CD4-positive, alpha-beta T cell treated with Interleukin-17A for 1 hour (primary cell): ENCODE measurements at regions not wholly inside any gene's neighbourhood (a gene's known extent, or its start where the extent isn't known, plus 50 kb on each side); places are given as distances from the start of the nearest gene placed in this dataset.
"Not testable (repeated sequence)": the region's sequence is repeated elsewhere in the genome, so short reads cannot be mapped to it uniquely, and the experiment has no call there.

Experiments
- DNase-seq: peaks from one replicate; pipeline ENCODE4 v3.0.0-alpha.2; 2020

DNA sequence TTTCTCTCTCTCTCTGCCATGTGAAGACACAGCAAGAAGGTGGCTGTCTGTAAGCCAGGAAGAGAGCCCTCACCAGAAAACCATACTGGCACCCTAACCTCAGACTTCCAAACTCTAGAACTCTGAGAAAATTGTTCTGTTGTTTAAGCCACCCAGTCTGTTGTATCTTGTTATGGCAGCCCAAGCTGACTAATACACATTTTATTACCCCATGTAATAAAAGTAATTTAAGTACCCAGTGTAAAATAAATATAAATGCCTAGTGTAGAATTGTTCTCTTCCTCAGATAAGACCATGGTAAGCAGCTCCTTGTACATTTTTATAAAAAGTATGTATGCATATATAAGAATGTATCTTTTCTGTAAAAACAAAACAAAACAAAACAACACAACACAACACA is 119.7 kb downstream of the DTL start:
- no peak for DNase-seq

DNA sequence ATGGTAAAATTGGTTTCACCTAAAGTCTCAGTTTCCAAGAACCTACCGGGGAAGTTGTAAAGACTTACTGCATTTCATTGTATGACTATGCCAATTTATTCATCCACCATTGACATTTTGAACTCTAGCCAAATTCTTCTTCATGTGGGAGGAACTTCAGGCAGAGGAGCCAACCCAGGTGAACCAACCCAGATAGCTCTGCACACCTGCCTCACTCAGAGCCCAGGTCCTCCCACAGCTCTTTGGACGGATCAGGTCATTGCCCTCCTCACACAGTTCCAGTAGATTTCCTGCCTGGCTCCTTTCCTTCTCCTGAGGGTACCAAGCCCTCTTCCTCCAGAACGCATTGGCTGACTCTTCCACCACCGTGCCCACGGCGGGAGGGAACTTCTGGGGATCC is 121.7 kb downstream of the DTL start:
- DNase-seq, result no peak

DNA sequence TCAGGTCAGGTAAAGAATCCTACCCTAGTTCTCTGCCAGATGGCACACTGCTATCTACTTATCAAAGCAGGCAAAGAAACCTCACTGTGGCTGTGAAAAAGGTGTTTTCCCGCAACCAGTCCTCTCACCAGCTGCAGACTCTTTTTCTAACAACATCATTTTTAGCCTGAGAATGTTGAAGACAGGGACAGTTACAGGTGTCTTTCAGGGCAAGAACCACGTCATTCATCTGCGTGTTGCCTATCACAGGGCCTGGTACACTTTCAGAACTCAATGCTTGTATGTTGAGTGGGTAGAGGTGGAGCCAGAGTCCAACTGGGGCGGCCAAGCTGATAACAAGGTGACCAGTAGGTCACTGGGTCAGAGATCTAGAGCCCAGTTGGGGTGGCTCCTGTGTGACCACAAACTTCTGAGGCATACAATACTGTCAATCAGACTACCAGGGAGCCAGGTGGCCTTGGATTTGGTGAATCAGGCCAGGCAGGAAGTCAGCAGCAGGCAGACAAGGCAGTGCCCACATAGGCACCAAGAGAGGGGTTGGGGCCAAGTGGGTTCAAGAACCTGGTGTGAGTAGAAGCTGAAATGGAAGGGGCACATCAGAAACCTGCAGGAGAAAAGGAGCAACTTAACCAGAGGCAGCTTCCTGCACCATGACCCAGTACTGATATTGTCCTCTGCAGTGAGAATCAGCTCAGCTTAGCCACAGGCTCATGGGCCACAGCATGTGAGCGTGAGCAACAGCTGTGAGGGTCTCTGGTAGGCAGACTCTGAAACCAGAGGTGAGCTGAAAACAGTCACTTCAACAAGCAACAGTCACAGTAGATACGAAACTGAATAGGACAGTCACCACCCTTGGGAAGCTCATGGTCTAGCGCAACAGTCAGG is 123.6 kb downstream of the DTL start:
- peak; percentile 37 for DNase-seq

DNA sequence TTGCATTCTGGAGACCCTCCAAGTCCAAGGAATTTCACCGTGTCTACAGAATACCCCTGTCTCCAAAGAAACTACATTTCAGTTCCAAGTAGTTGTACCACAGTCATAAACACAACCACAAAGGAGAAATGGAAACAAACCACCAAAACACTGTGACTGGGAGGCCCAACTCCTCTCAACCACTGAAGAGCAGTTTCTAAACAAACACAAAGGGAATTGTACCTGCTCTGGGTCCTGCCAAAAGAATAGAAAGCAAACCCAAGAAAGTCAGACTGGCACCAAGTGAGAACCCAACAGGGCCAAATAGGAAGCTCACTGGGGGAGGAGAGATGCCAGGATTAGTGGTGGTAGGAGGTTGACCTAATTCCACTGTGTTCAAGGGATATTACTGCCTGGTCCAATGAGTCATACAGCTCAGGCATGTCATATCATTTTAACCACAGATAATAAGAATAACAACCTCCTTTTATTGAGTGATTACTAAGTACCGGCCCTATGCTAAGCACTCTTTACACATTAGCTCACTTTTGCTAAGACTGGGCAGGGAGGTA is 123.9 kb upstream of the PPP2R5A start:
- DNase-seq, result no peak

DNA sequence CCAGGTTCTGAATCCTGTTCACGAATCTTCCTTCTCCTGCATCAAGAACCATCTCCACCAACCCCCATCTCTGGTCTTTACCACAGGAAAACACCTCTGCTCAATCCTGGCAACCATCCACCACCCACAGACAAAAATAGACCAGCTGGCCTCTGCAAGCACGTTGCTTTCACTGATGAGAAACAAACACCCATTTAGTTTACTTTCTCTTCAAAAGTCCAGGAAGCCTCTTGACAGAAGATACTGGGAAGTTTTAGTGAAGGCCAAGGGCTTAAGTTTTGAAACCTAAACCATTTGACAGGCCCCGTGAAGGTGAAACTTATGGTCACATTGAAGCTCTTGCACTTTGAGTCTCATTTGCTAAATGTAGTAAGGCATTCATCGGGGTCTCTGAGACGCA is 122.6 kb upstream of the PPP2R5A start:
- DNase-seq, result peak; percentile 23

DNA sequence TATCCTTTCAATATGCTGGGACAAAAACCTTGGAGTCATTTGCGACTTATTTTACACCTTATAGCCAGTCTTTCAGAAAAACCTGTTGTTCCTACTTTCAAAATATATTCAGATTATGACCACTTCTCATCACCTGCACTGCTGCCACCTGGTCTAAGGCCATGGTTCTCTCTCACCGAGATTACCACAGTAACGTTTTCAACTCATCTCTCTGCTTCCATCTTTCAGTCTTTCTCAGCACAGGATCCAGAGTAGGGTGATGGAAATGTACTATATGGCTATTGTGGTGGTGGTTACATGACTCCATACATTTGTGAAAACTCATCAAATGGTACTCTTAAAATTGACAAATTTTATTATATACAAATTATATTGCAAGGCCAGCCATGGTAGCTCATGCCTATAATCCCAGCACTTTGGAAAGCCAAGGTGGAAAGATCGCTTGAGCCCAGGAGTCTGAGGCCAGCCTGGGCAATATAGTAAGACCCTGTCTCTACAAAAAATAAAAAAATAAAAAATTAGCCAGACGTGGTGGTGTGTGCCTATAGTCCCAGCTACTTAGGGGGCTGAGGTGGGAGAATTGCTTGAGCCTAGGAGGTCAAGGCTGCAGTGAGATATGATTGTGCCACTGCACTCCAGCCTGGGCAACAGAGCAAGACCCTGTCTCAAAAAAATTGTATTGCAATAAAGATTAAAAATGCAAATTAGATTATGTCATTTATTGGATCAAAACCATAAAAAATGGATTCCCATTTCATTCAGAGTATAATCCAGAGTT is 120.9 kb upstream of the PPP2R5A start:
- no peak for DNase-seq

DNA sequence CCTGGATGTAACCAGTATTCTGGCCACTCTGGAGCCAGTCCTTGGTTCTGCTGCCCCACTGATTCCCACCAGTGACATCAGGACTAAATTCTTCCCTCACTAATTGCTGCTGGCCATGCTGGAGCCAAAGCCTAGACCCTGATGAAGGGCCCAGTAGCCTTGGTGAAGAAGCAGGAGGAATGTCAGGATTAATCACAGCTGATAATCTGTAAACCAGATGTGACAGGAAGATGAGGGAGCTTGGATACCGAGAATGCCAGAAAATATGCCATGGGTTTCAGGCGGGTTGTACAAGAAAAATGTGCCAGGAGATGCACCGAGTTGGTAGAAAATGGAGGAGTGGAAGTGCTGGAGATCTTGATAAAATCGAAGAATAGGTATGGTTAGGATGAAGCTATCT is 119.0 kb upstream of the PPP2R5A start:
- DNase-seq, result no peak

DNA sequence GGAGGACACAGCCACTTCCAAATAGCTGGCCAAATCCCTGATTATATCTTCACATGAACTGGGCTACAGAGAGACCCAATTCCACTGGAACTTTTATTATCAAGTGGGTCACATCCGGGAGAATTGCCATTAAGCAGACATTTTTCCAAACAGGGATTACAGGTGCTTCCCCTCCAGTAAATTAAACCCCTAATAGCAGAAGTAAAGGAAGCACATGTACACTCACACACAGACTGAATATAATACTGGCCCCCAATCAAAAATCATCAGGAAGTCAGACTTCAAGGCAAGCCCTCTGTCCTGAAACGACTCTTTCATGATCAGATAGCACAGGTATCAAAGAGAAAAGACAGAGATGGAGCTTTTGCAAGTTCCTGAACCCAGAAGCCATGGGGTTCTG is 118.6 kb upstream of the PPP2R5A start:
- DNase-seq, result no peak

DNA sequence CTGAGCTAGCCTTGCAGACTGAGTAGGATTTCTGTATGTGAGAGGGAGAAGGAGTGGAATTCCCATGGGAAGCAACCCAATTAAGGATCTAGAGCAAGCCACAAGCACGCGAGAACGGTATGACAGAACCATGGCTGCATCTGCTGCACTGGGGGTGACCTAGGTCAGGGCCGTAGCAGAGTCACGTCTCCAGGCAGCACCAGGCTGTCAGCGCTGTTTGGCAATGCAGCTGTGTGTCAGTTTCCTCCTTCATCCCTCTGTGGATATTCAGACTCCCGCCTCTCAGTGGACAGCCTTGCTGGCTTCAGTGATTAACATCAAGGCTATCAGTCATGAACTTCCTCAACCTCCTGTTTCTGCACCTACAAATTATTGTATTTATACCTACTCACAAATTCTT is 118.1 kb upstream of the PPP2R5A start:
- no peak for DNase-seq

DNA sequence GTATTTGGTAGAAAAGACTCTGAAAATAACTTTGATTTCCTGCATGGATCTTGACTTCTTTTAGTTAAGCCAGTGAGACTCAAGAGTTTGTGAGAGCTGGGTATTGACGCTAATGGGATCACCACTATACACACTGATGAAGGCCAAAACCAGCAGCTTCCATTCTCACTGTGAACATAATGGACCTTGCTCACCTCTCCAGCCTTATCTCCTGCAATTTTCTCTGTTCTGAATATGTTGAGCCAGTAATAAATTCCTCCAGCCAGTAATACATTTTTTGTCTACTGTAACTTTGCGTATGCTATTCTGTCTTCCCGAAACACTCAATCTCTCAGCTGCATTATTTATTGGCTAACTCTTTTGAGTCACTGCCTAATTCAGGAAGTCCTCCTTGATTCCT is 111.6 kb upstream of the PPP2R5A start:
- DNase-seq, result no peak

DNA sequence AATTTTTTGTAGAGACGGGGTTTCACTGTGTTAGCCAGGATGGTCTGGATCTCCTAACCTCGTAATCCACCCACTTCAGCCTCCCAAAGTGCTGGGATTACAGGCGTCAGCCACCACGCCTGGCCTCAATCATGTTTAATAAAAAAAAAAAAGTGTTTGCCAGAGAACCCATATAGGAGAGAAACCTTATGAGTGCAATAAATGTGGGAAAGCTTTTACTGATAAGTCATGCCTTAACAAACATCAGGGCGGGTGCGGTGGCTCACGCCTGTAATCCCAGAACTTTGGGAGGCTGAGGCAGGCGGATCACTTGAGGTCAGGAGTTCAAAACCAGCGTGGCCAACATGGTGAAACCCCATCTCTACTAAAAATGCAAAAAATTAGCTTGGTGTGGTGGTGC is 110.9 kb upstream of the PPP2R5A start:
- DNase-seq, result not testable (repeated sequence)

DNA sequence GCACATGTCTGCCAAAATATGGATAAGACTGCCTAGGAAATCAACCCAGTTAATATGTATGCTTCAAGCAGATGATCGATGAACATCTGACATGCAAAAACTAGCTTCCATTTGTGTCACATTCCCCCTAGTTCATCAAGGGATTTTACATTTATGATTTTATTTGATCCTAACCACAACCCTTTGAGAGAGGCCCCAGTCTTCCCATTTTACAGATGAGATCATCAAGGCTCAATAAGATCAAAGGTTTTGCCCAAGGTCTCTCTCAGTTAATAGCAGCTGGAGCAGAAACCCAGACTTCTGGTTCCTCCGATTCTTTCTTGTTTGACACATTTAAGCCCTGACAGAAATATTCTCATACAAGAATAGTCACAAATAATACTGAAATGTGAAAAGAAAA is 107.7 kb upstream of the PPP2R5A start:
- no peak for DNase-seq

DNA sequence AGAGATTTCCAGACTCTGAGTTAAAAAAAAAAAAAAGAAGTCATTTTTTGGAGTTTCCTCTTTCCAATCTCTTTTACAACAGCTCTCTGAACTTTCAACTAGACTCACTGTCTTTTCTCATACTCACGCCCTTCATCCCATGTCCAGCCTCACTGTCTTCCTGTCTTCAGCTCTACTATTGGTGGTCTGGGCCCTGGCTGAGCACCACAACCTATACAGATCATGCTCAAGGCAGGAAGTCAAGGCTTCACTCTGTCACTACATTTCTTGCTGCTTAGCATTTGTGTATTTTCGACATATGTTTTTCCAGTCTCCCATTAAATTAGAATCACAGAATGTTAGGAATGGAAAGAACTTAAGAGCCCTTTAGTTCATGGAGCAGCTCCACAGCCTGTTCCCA is 106.4 kb upstream of the PPP2R5A start:
- no peak for DNase-seq

DNA sequence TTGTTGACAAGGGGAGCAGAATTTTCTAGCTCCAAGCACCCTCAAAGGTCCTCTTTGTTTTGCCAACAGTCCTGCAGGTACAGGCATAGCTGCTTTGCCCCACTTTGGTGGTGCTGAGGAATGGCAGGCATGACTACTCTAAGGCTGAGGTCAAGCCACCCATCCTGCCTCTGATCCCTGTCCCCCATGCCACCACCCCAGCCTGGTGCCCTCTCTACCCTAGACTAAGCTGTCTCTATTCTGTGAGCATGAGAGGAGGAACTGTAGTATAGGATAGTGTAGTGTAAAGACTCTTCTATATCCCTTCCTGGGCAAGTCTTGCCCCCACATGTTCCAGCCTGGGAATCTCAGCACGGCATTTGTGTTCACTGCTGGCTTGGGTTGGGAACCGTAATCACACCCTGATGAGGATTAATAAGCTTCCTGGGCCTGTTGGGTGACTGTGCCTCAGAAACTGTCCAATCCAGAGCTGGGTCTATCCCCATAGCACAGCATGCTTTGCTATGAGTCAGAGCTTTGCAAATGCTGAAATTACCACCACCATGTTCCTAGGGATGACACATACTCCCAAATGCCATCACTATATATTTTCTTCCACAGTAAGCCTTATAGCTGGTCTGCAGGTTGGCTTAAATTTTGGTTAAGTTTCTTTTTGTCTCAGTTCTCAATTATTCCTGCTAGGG is 105.7 kb upstream of the PPP2R5A start:
- DNase-seq, result no peak

DNA sequence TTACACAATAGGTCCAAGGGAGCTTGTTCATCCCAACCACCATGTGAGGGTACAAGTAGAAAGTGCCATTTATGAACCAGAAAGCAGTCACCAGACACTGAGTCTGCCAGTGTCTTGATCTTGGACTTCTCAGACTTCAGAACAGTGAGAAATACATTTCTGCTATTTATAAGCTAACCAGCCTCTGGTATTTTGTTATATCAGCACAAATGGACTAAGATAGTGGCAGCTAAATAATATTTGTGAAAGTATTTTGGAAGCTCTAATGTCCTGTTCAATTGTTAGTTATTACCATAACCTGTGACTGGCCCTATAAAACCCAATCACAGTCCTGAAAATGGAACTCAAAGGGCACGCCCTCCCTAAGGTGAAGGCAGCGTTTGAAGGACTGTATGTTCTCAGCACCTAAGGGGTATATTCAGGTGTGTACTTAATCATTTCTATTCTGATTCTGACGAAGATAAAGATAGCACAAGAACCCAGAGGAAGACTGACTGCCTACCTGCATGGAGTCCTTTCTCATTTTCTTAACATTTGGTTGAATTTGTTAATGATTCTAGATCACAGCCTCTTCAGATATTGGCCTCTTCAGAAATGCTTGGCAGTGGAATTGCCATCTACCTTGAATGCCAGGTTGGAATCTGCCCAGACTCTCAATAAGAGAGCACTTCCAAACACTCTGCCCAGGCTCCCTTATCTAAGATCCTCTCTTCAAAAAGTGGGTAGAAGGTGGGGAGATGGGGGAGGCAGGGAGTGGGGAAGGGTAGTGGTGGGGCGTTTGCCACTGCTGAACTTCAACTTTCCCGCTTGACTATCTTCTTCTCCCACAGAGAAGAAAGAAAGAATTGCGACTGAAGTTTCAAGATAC is 104.0 kb upstream of the PPP2R5A start:
- DNase-seq, result no peak

DNA sequence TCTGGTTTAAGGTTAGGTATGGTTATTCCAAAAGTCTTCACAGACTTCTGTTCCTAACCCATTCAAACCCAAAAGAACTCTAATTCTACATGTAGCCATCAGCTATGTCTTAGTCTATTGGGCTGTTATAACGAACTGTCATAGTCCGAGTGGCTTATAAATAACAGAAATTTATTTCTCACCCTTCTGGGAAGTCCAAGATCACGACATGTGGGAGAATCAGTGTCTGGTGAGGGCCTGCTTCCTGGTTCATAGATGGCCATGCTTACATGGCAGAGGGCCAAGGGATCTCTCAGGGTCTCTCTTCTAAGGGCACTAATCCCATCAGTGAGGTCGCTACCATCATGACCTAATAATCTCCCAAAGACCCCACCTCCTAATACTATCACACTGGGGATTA is 103.0 kb upstream of the PPP2R5A start:
- DNase-seq, result no peak

DNA sequence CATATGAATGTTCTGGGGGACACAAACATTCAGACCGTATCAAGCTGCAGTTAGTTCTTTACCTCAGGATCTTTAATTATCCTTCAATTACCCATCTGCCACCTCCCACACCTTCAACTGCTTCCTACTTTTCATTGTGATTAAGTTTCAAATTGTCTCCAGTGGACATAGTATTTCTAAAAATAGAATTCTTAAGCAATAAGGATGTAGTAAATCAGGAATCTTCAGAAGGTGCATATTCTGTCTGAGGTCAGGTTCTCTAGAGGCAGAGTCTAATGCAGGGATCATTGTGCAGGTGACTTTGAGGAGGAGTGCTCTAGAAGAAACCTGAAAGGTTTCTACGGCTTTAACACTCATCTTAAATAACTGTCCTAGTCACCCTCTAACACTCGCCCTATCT is 102.6 kb upstream of the PPP2R5A start:
- DNase-seq, result no peak

DNA sequence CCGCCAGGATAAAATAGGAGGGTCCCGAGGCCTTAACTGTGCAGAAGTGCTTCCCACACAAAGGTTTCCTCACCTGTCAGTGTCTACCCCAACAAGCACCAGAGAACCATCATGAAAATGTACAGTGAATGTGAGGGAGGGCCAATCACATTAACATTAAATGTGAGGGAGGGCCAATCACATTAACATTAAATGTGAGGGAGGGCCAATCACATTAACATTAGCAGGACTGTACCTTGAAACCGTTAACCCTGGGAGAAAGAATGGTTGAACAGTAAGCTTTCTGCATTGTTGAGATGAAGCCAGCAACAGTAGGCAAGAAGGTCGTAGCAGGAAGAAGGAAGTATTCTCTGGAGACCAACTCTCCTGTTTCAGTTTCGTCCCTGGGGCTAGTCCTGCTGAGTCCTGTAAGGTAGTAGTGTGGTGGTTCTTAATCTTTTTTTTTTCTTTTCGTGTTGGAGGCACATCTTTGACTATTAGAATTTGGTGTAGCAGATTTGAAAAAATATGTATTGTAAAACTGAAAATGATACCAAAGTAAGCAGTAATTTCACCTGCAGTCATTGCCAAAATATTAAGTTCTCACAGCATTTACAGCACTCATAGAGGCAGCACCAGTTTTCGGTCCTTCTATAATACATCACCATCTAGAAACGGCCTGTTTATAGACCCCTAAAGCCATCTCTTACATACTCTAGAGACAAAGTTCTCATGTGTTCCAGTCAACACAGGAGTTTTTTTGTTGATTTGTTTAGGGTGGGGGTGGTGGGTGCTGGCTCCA is 98.6 kb upstream of the PPP2R5A start:
- DNase-seq, result peak; percentile 42

DNA sequence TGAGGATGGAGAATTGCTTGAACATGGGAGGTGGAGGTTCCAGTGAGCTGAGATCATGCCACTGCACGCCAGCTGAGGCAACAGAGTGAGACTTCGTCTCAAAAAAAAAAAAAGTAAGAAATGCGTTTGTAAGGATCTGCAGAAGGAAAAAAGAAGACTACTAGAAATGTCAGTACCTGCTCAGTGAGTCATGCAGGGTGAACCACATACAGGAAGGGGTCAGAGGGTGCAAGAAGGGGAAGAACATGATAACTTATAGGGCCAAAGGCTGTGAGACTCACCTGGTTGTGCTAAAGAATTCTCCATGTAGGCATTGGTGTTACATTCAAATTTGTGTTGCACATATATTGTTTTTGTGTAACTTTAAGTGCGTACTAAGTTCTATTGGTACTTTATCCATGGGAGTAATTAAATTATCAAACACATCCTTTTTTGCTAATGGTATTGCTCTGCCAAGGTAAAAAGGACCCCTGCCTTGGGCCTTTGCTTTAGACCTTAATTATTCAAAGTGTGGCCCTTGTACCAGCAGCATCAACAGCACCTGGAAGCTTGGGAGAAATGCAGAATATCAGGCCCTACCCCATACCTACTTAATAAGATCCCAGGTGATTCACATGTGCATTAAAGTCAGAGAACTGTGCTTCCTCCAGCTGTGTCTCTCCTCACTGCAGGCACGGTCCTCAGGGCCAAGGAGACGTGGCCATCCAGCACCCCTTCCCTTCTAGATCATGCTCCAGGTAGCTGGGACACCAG is 96.4 kb upstream of the PPP2R5A start:
- peak; percentile 24 for DNase-seq

DNA sequence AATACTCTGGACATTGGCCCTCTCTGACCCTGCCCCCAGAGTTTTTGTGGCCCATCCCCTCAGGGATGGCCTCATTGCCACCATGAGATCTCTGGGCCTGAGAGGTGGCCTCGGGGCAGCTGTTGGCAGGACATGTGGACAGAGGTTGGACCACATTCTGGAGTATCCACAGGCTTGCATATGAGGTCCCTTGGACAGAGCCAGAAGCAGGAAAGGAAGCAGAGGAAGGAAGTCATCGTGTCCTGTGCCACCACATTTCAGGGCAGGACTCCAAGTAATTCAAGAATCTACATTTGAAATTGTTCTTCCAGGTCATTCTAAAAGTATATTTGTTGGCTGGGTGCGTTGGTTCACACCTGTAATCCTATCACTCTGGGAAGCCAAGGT is 95.9 kb upstream of the PPP2R5A start:
- DNase-seq, result no peak

DNA sequence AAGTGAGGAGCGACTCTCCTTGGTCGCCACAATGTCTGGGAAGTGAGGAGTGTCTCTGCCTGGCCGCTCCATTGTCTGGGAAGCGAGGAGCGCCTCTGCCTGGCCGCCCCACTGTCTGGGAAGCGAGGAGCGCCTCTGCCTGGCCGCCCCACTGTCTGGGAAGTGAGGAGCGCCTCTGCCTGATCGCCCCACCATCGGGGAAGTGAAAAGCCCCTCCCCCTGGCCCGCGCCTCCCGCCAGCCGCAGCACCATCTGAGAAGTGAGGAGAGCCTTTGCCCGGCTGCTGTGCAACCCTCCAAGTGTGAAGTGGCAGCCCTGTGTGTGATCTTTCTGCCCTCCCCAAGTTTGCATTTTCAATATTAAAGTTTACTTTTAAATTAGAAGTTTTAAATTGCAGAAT is 95.0 kb upstream of the PPP2R5A start:
- DNase-seq, result no peak
